GM19023 (cell line): ENCODE measurements at regions not wholly inside any gene's neighbourhood (a gene's known extent, or its start where the extent isn't known, plus 50 kb on each side); places are given as distances from the start of the nearest gene placed in this dataset.

Experiments used
- ATAC-seq: cut with Tn5 transposase; IDR thresholded peaks from one replicate; pipeline ENCODE4 v1.9.1; 2021; ENCODE audit warnings: mild to moderate bottlenecking, moderate library complexity; ENCODE audit not compliant: unreplicated experiment

- ATAC-seq: no peak
These were observed 460.8 kb downstream of the ENC1 start for GRCh38 chr5:74179701-74180100.

GRCh38 chr5:74179179-74179578 lies 461.3 kb downstream of the ENC1 start:
- no peak for ATAC-seq

- no peak for ATAC-seq
These were observed 462.6 kb downstream of the ENC1 start for GRCh38 chr5:74177961-74178360.

- no peak for ATAC-seq
These were observed 466.2 kb downstream of the ENC1 start for GRCh38 chr5:74174366-74174765.

- ATAC-seq: no peak
These were observed 466.9 kb downstream of the ENC1 start for GRCh38 chr5:74173665-74174064.

GRCh38 chr5:74173241-74173640 lies 467.3 kb downstream of the ENC1 start:
- no peak for ATAC-seq

- no peak for ATAC-seq
These were observed 470.8 kb downstream of the ENC1 start for GRCh38 chr5:74169701-74170100.

GRCh38 chr5:74167930-74168315 lies 472.6 kb downstream of the ENC1 start:
- no peak for ATAC-seq

GRCh38 chr5:74167206-74167929 lies 473.2 kb downstream of the ENC1 start:
- no peak for ATAC-seq

- ATAC-seq: no peak
These were observed 474.5 kb downstream of the ENC1 start for GRCh38 chr5:74166064-74166463.

- ATAC-seq: no peak
These were observed 475.7 kb downstream of the ENC1 start for GRCh38 chr5:74164725-74165235.

- ATAC-seq: no peak
These were observed 478.0 kb downstream of the ENC1 start for GRCh38 chr5:74162524-74162923.

- no peak for ATAC-seq
These were observed 479.4 kb downstream of the ENC1 start for GRCh38 chr5:74161170-74161569.

GRCh38 chr5:74156728-74157383 lies 483.7 kb downstream of the ENC1 start:
- ATAC-seq: no peak

GRCh38 chr5:74155501-74155900 lies 485.0 kb downstream of the ENC1 start:
- ATAC-seq: no peak

- ATAC-seq: no peak
These were observed 486.0 kb downstream of the ENC1 start for GRCh38 chr5:74154526-74154925.

- no peak for ATAC-seq
These were observed 487.2 kb downstream of the ENC1 start for GRCh38 chr5:74153255-74153790.

GRCh38 chr5:74152625-74153254 lies 487.8 kb downstream of the ENC1 start:
- ATAC-seq: no peak

- ATAC-seq: no peak
These were observed 488.4 kb downstream of the ENC1 start for GRCh38 chr5:74152136-74152535.

- ATAC-seq: no peak
These were observed 491.1 kb downstream of the ENC1 start for GRCh38 chr5:74149395-74149794.

GRCh38 chr5:74148321-74148720 lies 492.2 kb downstream of the ENC1 start:
- no peak for ATAC-seq

- ATAC-seq: no peak
These were observed 493.7 kb downstream of the ENC1 start for GRCh38 chr5:74146796-74147195.
